Tibial nerve (tissue), 4 donors: ENCODE measurements at regions not wholly inside any gene's neighbourhood (a gene's known extent, or its start where the extent isn't known, plus 50 kb on each side); places are given as distances from the start of the nearest gene placed in this dataset.

Experiments used
- DNase-seq, 2 donors: peaks; one replicate each; pipeline ENCODE4 v3.0.0-alpha.2; 2019; ENCODE audit warnings: low spot score in 2 of 2
- H3K27ac ChIP-seq, 4 donors: fragments of 200-600 bp; sonication (generic) in 3 of 4; one replicate each; pipeline ENCODE4 v1.5.1; 2017 to 2019; ENCODE audit warnings: mild to moderate bottlenecking in 1 of 4
- H3K27me3 ChIP-seq, 2 donors: fragments of 200-600 bp; sonication (generic) in 1 of 2; one replicate each; pipeline versions ENCODE4 v1.5.1 to v1.6.0; 2017 to 2019
- H3K36me3 ChIP-seq, 3 donors: fragments of 200-600 bp; sonication (generic); one replicate each; pipeline ENCODE4 v1.5.1; 2018 to 2019
- H3K4me1 ChIP-seq, 4 donors: fragments of 200-600 bp; sonication (generic) in 3 of 4; one replicate each; pipeline ENCODE4 v1.5.1; 2017 to 2019
- H3K4me3 ChIP-seq, 4 donors: fragments of 200-600 bp; sonication (generic) in 3 of 4; one replicate each; pipeline ENCODE4 v1.5.1; 2017 to 2019; ENCODE audit warnings: mild to moderate bottlenecking in 1 of 4, moderate library complexity in 1 of 4
- H3K9me3 ChIP-seq, 4 donors: fragments of 200-600 bp; sonication (generic) in 3 of 4; one replicate each; pipeline ENCODE4 v1.5.1; 2017 to 2019
- CTCF ChIP-seq, 5 experiments: fragments of 200-600 bp in 3 of 5; fragments of 450-650 bp in 2 of 5; sonication (generic) in 3 of 5; IDR thresholded peaks; one replicate each; pipeline ENCODE4 v1.5.1; 2016 to 2019; ENCODE audit warnings: antibody characterized with exemption in 5 of 5, mild to moderate bottlenecking in 3 of 5, moderate library complexity in 2 of 5
- EP300 ChIP-seq, 2 donors: sonication (generic); formaldehyde crosslinking; IDR thresholded peaks; one replicate each; pipeline ENCODE4 v1.6.1; 2017; ENCODE audit warnings: antibody characterized with exemption in 2 of 2, mild to moderate bottlenecking in 1 of 2
- POLR2A ChIP-seq, 2 donors: fragments of 450-650 bp; IDR thresholded peaks; one replicate each; pipeline ENCODE4 v1.6.1; 2017; ENCODE audit warnings: antibody characterized with exemption in 2 of 2, mild to moderate bottlenecking in 2 of 2, moderate library complexity in 2 of 2
- WGBS, 2 donors: methylation state at CpG; one replicate each; pipeline ENCODE4 v1.1.5; 2018; 5-methylcytosine and 5-hydroxymethylcytosine counted together

GRCh38 chr7:34365011-34365410 lies 293.0 kb upstream of the NPSR1 start:
- Histone ChIP-seq H3K9me3 (no peaks in the 10 kb centered on the region), H3K27me3 (no peaks in the 10 kb centered on the region), H3K36me3 (no peaks in the 10 kb centered on the region), H3K4me1 (no peaks in the 10 kb centered on the region), H3K4me3 (no peak overlapping the region), H3K27ac (no peak overlapping the region)
- DNase-seq, result no peak
- TF ChIP-seq CTCF (IDR thresholded peaks at IDR 0.05), result no peak
- whole genome bisulfite sequencing, 2 donors, result 83 to 88% methylated on average over 1 of the region's 1 CpG

GRCh38 chr7:34365611-34366010 lies 292.4 kb upstream of the NPSR1 start:
- TF ChIP-seq POLR2A (IDR thresholded peaks at IDR 0.05), result no peak
- no peak for TF ChIP-seq EP300 (IDR thresholded peaks at IDR 0.05)
- TF ChIP-seq CTCF (IDR thresholded peaks at IDR 0.05), result no peak
- WGBS, 2 donors, result 84 to 86% methylated on average over 5 of the region's 5 CpGs
- H3K36me3 ChIP-seq, result no peaks in the 10 kb centered on the region

GRCh38 chr7:34371922-34372321 lies 286.1 kb upstream of the NPSR1 start:
- 62 to 64% methylated on average over 4 of the region's 4 CpGs for WGBS, 2 donors
- H3K4me1 ChIP-seq, result no peaks in the 10 kb centered on the region

More at GRCh38 chr7:34365611-34366010, 292.4 kb upstream of the NPSR1 start:
- Histone ChIP-seq H3K9me3 (no peaks in the 10 kb centered on the region), H3K27me3 (no peaks in the 10 kb centered on the region), H3K4me3 (no peak overlapping the region), H3K27ac (no peak overlapping the region), H3K4me1 (no peaks in the 10 kb centered on the region)
- no peak for DNase-seq

GRCh38 chr7:34373940-34374339 lies 284.1 kb upstream of the NPSR1 start:
- H3K4me1 ChIP-seq, result no peaks in the 10 kb centered on the region
- H3K27ac ChIP-seq, result no peak overlapping the region
- TF ChIP-seq CTCF (IDR thresholded peaks at IDR 0.05) (no peak), EP300 (IDR thresholded peaks at IDR 0.05) (no peak), POLR2A (IDR thresholded peaks at IDR 0.05) (no peak)
- H3K27me3 ChIP-seq, result no peaks in the 10 kb centered on the region
- no peaks in the 10 kb centered on the region for H3K36me3 ChIP-seq
- WGBS, 2 donors, result 34 to 48% methylated on average over 1 of the region's 1 CpG
- no peaks in the 10 kb centered on the region for H3K9me3 ChIP-seq
- no peak for DNase-seq
- no peak overlapping the region for H3K4me3 ChIP-seq

More at GRCh38 chr7:34371922-34372321, 286.1 kb upstream of the NPSR1 start:
- no peak for DNase-seq
- no peaks in the 10 kb centered on the region for H3K27me3 ChIP-seq
- no peaks in the 10 kb centered on the region for H3K36me3 ChIP-seq
- TF ChIP-seq EP300 (IDR thresholded peaks at IDR 0.05) (no peak), CTCF (IDR thresholded peaks at IDR 0.05) (no peak), POLR2A (IDR thresholded peaks at IDR 0.05) (no peak)
- no peak overlapping the region for H3K27ac ChIP-seq
- H3K4me3 ChIP-seq, result no peak overlapping the region
- no peaks in the 10 kb centered on the region for H3K9me3 ChIP-seq

- no peak for DNase-seq
- Histone ChIP-seq H3K4me1 (no peaks in the 10 kb centered on the region), H3K9me3 (peaks cover 0 to 12% (median 0%) of the 10 kb centered on the region in 4 donors), H3K27ac (no peak overlapping the region), H3K4me3 (no peak overlapping the region), H3K36me3 (no peaks in the 10 kb centered on the region), H3K27me3 (no peaks in the 10 kb centered on the region)
- 83 to 90% methylated on average over 4 of the region's 4 CpGs for WGBS, 2 donors
- TF ChIP-seq EP300 (IDR thresholded peaks at IDR 0.05) (no peak), CTCF (IDR thresholded peaks at IDR 0.05) (no peak), POLR2A (IDR thresholded peaks at IDR 0.05) (no peak)
Observed at GRCh38 chr7:34382166-34382893, 275.7 kb upstream of the NPSR1 start.
